HG02678 (cell line): ENCODE measurements at regions not wholly inside any gene's neighbourhood (a gene's known extent, or its start where the extent isn't known, plus 50 kb on each side); places are given as distances from the start of the nearest gene placed in this dataset.
"Not testable (repeated sequence)": the region's sequence is repeated elsewhere in the genome, so short reads cannot be mapped to it uniquely, and the experiment has no call there.

ENCODE experiments used
- ATAC-seq: cut with Tn5 transposase; IDR thresholded peaks from one replicate; pipeline ENCODE4 v1.9.1; 2021; ENCODE audit warnings: mild to moderate bottlenecking, moderate library complexity; ENCODE audit not compliant: unreplicated experiment

- ATAC-seq: no peak
Measured at GRCh38 chr2:113341191-113341869, 62.6 kb upstream of the PAX8 start.

DNA sequence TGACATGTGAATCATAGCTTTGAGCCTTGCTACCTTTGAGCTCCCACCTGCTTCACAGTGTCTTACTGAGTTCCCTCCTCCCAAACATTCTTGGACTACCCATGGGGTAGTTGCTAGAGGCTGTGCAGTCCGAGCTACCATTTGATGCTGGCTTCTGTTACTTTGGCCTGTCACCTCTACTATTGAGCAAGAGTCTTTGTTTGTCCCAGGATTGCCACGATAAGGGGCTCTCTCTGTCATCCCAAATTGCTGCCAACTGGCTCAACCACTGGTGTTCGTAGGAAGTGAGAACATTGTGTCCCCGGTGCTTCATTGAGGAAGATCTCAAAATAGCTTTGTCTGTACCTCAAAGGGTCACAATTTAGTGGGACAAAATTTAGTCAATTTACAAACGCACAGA, 59.1 kb upstream of the PAX8 start:
- no peak for ATAC-seq

- not testable (repeated sequence) for ATAC-seq
Measured at GRCh38 chr2:113336040-113336439, 57.3 kb upstream of the PAX8 start.

DNA sequence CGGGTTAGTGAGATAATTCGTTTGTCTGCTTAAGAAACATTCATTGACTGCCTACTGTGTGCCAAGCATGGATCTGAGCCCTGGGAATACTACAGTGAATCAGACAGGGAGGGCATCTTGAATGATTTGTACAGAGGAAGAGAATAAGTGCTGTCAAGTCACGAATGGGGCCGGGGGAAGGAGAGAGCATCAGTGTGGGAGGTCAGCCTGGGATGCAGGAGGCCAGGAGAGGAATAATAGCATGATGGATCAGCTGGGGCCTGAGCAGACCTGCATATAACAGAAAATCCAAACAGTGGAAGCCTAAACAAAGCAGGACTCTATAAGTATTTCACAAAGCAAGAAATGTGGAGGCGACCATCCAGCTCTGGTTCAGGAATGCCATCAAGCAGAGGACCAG, 55.4 kb upstream of the PAX8 start:
- no peak for ATAC-seq

GRCh38 chr2:113333735-113334134, 55.0 kb upstream of the PAX8 start:
- not testable (repeated sequence) for ATAC-seq

- not testable (repeated sequence) for ATAC-seq
Measured at GRCh38 chr2:113330060-113330767, 51.5 kb upstream of the PAX8 start.

GRCh38 chr2:113328973-113329372, 50.3 kb upstream of the PAX8 start:
- not testable (repeated sequence) for ATAC-seq

- ATAC-seq: not testable (repeated sequence)
Measured at GRCh38 chr2:113328572-113328971, 49.9 kb upstream of the PAX8 start.
